Sigmoid colon (tissue), 6 donors: ENCODE measurements at regions not wholly inside any gene's neighbourhood (a gene's known extent, or its start where the extent isn't known, plus 50 kb on each side); places are given as distances from the start of the nearest gene placed in this dataset.
"Not testable (repeated sequence)": the region's sequence is repeated elsewhere in the genome, so short reads cannot be mapped to it uniquely, and the experiment has no call there.

Experiments used
- DNase-seq: peaks from one replicate; pipeline ENCODE4 v3.0.0-alpha.2; 2019
- H3K27ac ChIP-seq, 4 donors: fragments of 200-600 bp; sonication (generic); one replicate each; pipeline ENCODE4 v1.5.1; 2016 to 2019; ENCODE audit warnings: mild to moderate bottlenecking in 1 of 4
- H3K27me3 ChIP-seq, 3 donors: fragments of 200-600 bp; sonication (generic); one replicate each; pipeline ENCODE4 v1.5.1; 2019; ENCODE audit warnings: mild to moderate bottlenecking in 1 of 3
- H3K36me3 ChIP-seq, 4 donors: fragments of 200-600 bp; sonication (generic); one replicate each; pipeline ENCODE4 v1.5.1; 2016 to 2019
- H3K4me1 ChIP-seq, 4 donors: fragments of 200-600 bp; sonication (generic); one replicate each; pipeline ENCODE4 v1.5.1; 2017 to 2019
- H3K4me3 ChIP-seq, 4 donors: fragments of 200-600 bp; sonication (generic); one replicate each; pipeline ENCODE4 v1.5.1; 2017 to 2019; ENCODE audit warnings: mild to moderate bottlenecking in 2 of 4, moderate library complexity in 1 of 4
- H3K9me3 ChIP-seq, 4 donors: fragments of 200-600 bp in 3 of 4; sonication (generic) in 3 of 4; one replicate each; pipeline versions ENCODE4 v1.5.1 to v1.6.1; 2013 to 2019
- CTCF ChIP-seq, 4 experiments: fragments of 450-650 bp in 3 of 4; fragments of 200-600 bp in 1 of 4; IDR thresholded peaks; one replicate each; pipeline ENCODE4 v1.5.1; 2016 to 2019; ENCODE audit warnings: antibody characterized with exemption in 4 of 4, mild to moderate bottlenecking in 3 of 4, moderate library complexity in 2 of 4
- EP300 ChIP-seq, 4 donors: sonication (generic); formaldehyde crosslinking; IDR thresholded peaks; one replicate each; pipeline ENCODE4 v1.6.1; 2017; ENCODE audit warnings: antibody characterized with exemption in 4 of 4
- POLR2A ChIP-seq, 2 donors: fragments of 450-650 bp; IDR thresholded peaks; one replicate each; pipeline ENCODE4 v1.6.1; 2016; ENCODE audit warnings: antibody characterized with exemption in 2 of 2, mild to moderate bottlenecking in 2 of 2, moderate library complexity in 2 of 2
- POLR2AphosphoS5 ChIP-seq, 4 donors: sonication (generic); formaldehyde crosslinking; IDR thresholded peaks; one replicate each; pipeline ENCODE4 v1.6.1; 2017; ENCODE audit warnings: antibody characterized with exemption in 4 of 4
- WGBS, 2 donors: extraction: QIAGEN DNeasy Blood & Tissue Kit; methylation state at CpG; one replicate each; pipeline ENCODE4 v1.1.7; 2013; 5-methylcytosine and 5-hydroxymethylcytosine counted together
- intact Hi-C: fragments of 100-400 bp; cut with DNase I; formaldehyde crosslinking; loops from one replicate; pipeline ENCODE4 v1.15.1; 2023
- donor health status: healthy with polysubstance abuse.
- donor health status: healthy.

DNA sequence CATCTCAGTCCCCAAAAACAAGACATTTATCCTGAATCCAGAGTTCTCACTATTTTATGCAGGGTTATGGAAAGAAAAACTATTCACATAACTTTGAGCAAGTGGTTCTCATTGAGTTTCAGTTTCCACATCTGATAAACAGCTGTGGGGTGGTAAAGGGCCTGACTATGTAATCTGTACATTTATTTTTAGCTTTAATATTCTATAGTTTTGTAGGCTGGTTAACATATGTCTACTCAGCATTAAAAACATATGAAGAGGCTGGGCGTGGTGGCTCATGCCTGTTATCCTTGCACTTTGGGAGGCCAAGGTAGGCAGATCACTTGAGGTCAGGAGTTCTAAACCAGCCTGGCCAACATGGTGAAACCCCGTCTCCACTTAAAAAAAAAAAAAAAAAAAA, 301.5 kb upstream of the CCNG1 start:
- Histone ChIP-seq H3K4me1 (no peaks in the 10 kb centered on the region), H3K9me3 (no peaks in the 10 kb centered on the region), H3K27me3 (no peaks in the 10 kb centered on the region), H3K4me3 (no peak overlapping the region), H3K27ac (no peak overlapping the region), H3K36me3 (no peaks in the 10 kb centered on the region)
- WGBS, 2 donors: 77 to 90% methylated on average over 2 of the region's 2 CpGs
- TF ChIP-seq POLR2AphosphoS5 (IDR thresholded peaks at IDR 0.05): no peak
- TF ChIP-seq EP300 (IDR thresholded peaks at IDR 0.05): no peak
- no peak for TF ChIP-seq CTCF (IDR thresholded peaks at IDR 0.05)
- TF ChIP-seq POLR2A (IDR thresholded peaks at IDR 0.05): no peak
- intact Hi-C loops: no loop called here
- no peak for DNase-seq

DNA sequence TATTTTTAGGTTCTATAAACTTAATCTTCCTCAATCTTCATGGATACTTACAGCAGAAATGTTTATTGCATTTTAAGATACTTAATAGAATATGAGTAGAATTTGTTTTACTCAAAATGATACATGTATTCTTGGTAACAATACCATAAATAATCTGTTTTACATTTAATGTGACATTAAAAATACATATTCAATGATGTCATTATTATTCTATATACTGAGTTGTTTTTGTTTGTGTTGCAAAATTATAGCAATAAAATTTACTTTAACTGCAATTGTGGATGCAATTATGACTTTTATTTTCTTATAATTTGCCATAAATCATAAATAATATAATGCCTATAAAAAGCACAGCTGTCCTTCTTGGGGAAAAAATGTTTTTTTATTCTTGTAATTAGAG, 275.9 kb upstream of the CCNG1 start:
- intact Hi-C loops: no loop called here
- no peaks in the 10 kb centered on the region for H3K4me1 ChIP-seq
- no peak for TF ChIP-seq CTCF (IDR thresholded peaks at IDR 0.05)
- TF ChIP-seq POLR2AphosphoS5 (IDR thresholded peaks at IDR 0.05): no peak
- TF ChIP-seq EP300 (IDR thresholded peaks at IDR 0.05): no peak
- TF ChIP-seq POLR2A (IDR thresholded peaks at IDR 0.05): no peak
- no peaks in the 10 kb centered on the region for H3K36me3 ChIP-seq
- H3K9me3 ChIP-seq: peaks cover 0 to 5% (median 0%) of the 10 kb centered on the region in 4 donors
- H3K27me3 ChIP-seq: no peaks in the 10 kb centered on the region
- no peak overlapping the region for H3K27ac ChIP-seq
- no peak for DNase-seq
- no peak overlapping the region for H3K4me3 ChIP-seq

- peaks cover 0 to 5% (median 0%) of the 10 kb centered on the region in 4 donors for H3K9me3 ChIP-seq
- H3K4me3 ChIP-seq: no peak overlapping the region
- TF ChIP-seq POLR2AphosphoS5 (IDR thresholded peaks at IDR 0.05): no peak
- no peak for TF ChIP-seq POLR2A (IDR thresholded peaks at IDR 0.05)
- TF ChIP-seq EP300 (IDR thresholded peaks at IDR 0.05): no peak
- no peak for TF ChIP-seq CTCF (IDR thresholded peaks at IDR 0.05)
- no peak overlapping the region for H3K27ac ChIP-seq
- no peaks in the 10 kb centered on the region for H3K4me1 ChIP-seq
- no peaks in the 10 kb centered on the region for H3K27me3 ChIP-seq
- intact Hi-C loops: no loop called here
- no peak for DNase-seq
- H3K36me3 ChIP-seq: no peaks in the 10 kb centered on the region
- WGBS, 2 donors: 72 to 76% methylated on average over 3 of the region's 3 CpGs
These were observed 274.8 kb upstream of the CCNG1 start for GRCh38 chr5:163162645-163163044.

- H3K27me3 ChIP-seq: no peaks in the 10 kb centered on the region
- H3K9me3 ChIP-seq: peaks cover 0 to 5% (median 0%) of the 10 kb centered on the region in 4 donors
- TF ChIP-seq EP300 (IDR thresholded peaks at IDR 0.05) (no peak), CTCF (IDR thresholded peaks at IDR 0.05) (no peak), POLR2A (IDR thresholded peaks at IDR 0.05) (no peak), POLR2AphosphoS5 (IDR thresholded peaks at IDR 0.05) (no peak)
- H3K36me3 ChIP-seq: no peaks in the 10 kb centered on the region
- no peaks in the 10 kb centered on the region for H3K4me1 ChIP-seq
- DNase-seq: no peak
- H3K4me3 ChIP-seq: no peak overlapping the region
- 81% methylated on average over 2 of the region's 2 CpGs for WGBS, 2 donors
- intact Hi-C loops: no loop called here
- H3K27ac ChIP-seq: no peak overlapping the region
These were observed 273.5 kb upstream of the CCNG1 start for GRCh38 chr5:163163858-163164257.

GRCh38 chr5:163165277-163165676, 272.1 kb upstream of the CCNG1 start:
- 91 to 92% methylated on average over 10 of the region's 10 CpGs for WGBS, 2 donors
- TF ChIP-seq EP300 (IDR thresholded peaks at IDR 0.05) (no peak), POLR2AphosphoS5 (IDR thresholded peaks at IDR 0.05) (no peak), CTCF (IDR thresholded peaks at IDR 0.05) (no peak), POLR2A (IDR thresholded peaks at IDR 0.05) (no peak)
- intact Hi-C loops: no loop called here

DNA sequence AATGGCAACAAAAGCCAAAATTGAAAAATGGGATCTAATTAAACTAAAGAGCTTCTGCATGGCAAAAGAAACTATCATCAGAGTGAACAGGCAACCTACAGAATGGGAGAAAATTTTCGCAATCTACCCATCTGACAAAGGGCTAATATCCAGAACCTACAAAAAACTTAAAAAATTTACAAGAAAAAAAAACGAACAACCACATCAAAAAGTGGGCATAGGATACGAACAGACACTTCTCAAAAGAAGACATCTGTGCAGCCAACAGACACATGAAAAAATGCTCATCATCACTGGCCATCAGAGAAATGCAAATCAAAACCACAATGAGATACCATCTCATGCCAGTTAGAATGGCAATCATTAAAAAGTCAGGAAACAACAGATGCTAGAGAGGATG, 267.2 kb upstream of the CCNG1 start:
- H3K4me3 ChIP-seq, H3K36me3 ChIP-seq, H3K27ac ChIP-seq, intact Hi-C loops, DNase-seq, H3K4me1 ChIP-seq, H3K27me3 ChIP-seq, H3K9me3 ChIP-seq: not testable (repeated sequence)
- WGBS, 2 donors: 86 to 90% methylated on average over 3 of the region's 3 CpGs

More at GRCh38 chr5:163165277-163165676, 272.1 kb upstream of the CCNG1 start:
- Histone ChIP-seq H3K27ac (no peak overlapping the region), H3K27me3 (no peaks in the 10 kb centered on the region), H3K9me3 (peaks cover 0 to 5% (median 0%) of the 10 kb centered on the region in 4 donors), H3K4me1 (no peaks in the 10 kb centered on the region), H3K36me3 (no peaks in the 10 kb centered on the region), H3K4me3 (no peak overlapping the region)
- DNase-seq: no peak
